GM12891 (cell line): ENCODE measurements at regions not wholly inside any gene's neighbourhood (a gene's known extent, or its start where the extent isn't known, plus 50 kb on each side); places are given as distances from the start of the nearest gene placed in this dataset.
A peak's percentile ranks its signal among the peaks of the same experiment; 100 is the strongest.

Experiments used
- PAX5 ChIP-seq: IDR thresholded peaks from 2 replicates; pipeline ENCODE4 v1.6.1; 2011; ENCODE audit warnings: low read length, moderate library complexity, mild to moderate bottlenecking; ENCODE audit not compliant: insufficient read depth, severe bottlenecking
- POLR2A ChIP-seq: IDR thresholded peaks from 2 replicates; pipeline ENCODE4 v1.6.1; 2011; ENCODE audit warnings: low read depth, low read length, control low read depth
- POLR2AphosphoS5 ChIP-seq: IDR thresholded peaks from 2 replicates; pipeline ENCODE4 v1.6.1; 2011; ENCODE audit warnings: low read depth, low read length, control low read depth
- POU2F2 ChIP-seq: IDR thresholded peaks from 2 replicates; pipeline ENCODE4 v1.6.1; 2011; ENCODE audit warnings: low read depth, mild to moderate bottlenecking, control low read depth, low read length, moderate library complexity
- SPI1 ChIP-seq: IDR thresholded peaks from 2 replicates; pipeline ENCODE4 v1.6.1; 2011; ENCODE audit warnings: low read depth, low read length, control low read depth
- TAF1 ChIP-seq: IDR thresholded peaks from 2 replicates; pipeline ENCODE4 v1.6.1; 2011; ENCODE audit warnings: low read depth, low read length, control low read depth

GRCh38 chr1:229993060-229993459, 74.0 kb upstream of the GALNT2 start:
- TF ChIP-seq POLR2A (no peak), POLR2AphosphoS5 (no peak), TAF1 (no peak), SPI1 (peak; percentile 88), PAX5 (no peak), POU2F2 (no peak)
